ENCODE measurements at regions not wholly inside any gene's neighbourhood (a gene's known extent, or its start where the extent isn't known, plus 50 kb on each side); places are given as distances from the start of the nearest gene placed in this dataset.

- 75% methylated on average over 2 of the region's 2 CpGs; no CpG with 5 or more reads in 1 of the 2 experiments for WGBS, 2 experiments (ENCODE audit: extremely low coverage in 1 of 2, insufficient coverage in 1 of 2, insufficient read length in 1 of 2, insufficient replicate concordance in 2 of 2, low coverage in 1 of 2, low lambda C conversion rate in 2 of 2, missing lambda C conversion rate in 1 of 2)
- Histone ChIP-seq H2BK20ac (ENCODE audit: low read length) (no peak overlapping the region), H2BK15ac (ENCODE audit: low read length) (no peak overlapping the region), H3K79me2 (ENCODE audit: control insufficient read depth in 1 of 2, insufficient read depth in 2 of 2, low read length in 2 of 2) (no peaks in the 10 kb centered on the region), H3K9me3 (ENCODE audit: insufficient read depth in 2 of 2, low read depth in 1 of 2, low read length in 1 of 2) (no peaks in the 10 kb centered on the region), H2BK120ac (replicated peaks; ENCODE audit: low read depth, low read length) (no peak overlapping the region), H2BK5ac (ENCODE audit: low read depth, low read length) (no peak overlapping the region), H4K91ac (replicated peaks; ENCODE audit: insufficient read length, low read length) (no peak overlapping the region), H3K27ac (ENCODE audit: low read depth, low read length) (no peak overlapping the region), H3K56ac (replicated peaks; ENCODE audit: insufficient read length, low read depth, low read length) (no peak overlapping the region), H4K20me1 (replicated peaks in 1 of 2; ENCODE audit: control insufficient read depth in 1 of 2, insufficient read depth in 2 of 2, low read length in 2 of 2) (no peaks in the 10 kb centered on the region), H3K4me2 (ENCODE audit: insufficient read depth in 1 of 2, low read depth in 2 of 2, low read length in 2 of 2) (no peak overlapping the region), H4K5ac (ENCODE audit: insufficient read length, low read depth, low read length) (no peak overlapping the region), H3K79me1 (ENCODE audit: low read depth, low read length) (no peaks in the 10 kb centered on the region), H3K14ac (ENCODE audit: insufficient read length) (no peak overlapping the region), H3K18ac (ENCODE audit: extremely low read depth, low read length) (no peak overlapping the region), H3K23ac (ENCODE audit: insufficient read length) (no peak overlapping the region), H2BK12ac (ENCODE audit: low read depth, low read length) (no peak overlapping the region), H3K23me2 (ENCODE audit: low read depth, low read length) (no peaks in the 10 kb centered on the region), H3K9ac (replicated peaks in 1 of 4; ENCODE audit: extremely low read depth in 1 of 4, low read depth in 3 of 4, low read length in 3 of 4) (no peak overlapping the region), H2AFZ (ENCODE audit: low read length) (no peak overlapping the region), H3K36me3 (ENCODE audit: control insufficient read depth in 2 of 4, insufficient read depth in 4 of 4, low read length in 3 of 4) (no peaks in the 10 kb centered on the region; a peak in 1 of 8 replicates), H3K4me1 (replicated peaks in 1 of 4; ENCODE audit: control insufficient read depth in 3 of 4, insufficient read depth in 4 of 4, low read length in 3 of 4) (no peaks in the 10 kb centered on the region), H3K27me3 (replicated peaks in 1 of 4; ENCODE audit: control insufficient read depth in 3 of 4, extremely low read depth in 1 of 4, insufficient read depth in 3 of 4, low read length in 3 of 4) (no peaks in the 10 kb centered on the region), H3K4me3 (ENCODE audit: extremely low read depth in 1 of 4, insufficient read depth in 2 of 4, low read depth in 3 of 4, low read length in 4 of 4) (no peak overlapping the region), H2AK5ac (ENCODE audit: low read depth, low read length) (no peak overlapping the region), H3K4ac (replicated peaks; ENCODE audit: insufficient read length, low read depth, low read length) (no peak overlapping the region), H4K8ac (ENCODE audit: extremely low read depth, insufficient read depth, low read length) (no peak overlapping the region)
- CTCF ChIA-PET (ENCODE audit: partially characterized antibody), result interaction anchor here (1.1 kb wide), 1 partner anchor 15 kb away, joined by 3 read pairs; no protein-coding TSS in a partner anchor
- TF ChIP-seq SIRT6 (IDR thresholded peaks at IDR 0.05; ENCODE audit: low read length) (no peak), RAD21 (IDR thresholded peaks at IDR 0.05 in 1 of 2, conservative IDR thresholded peaks at IDR 0.05 in 1 of 2; ENCODE audit: low read depth in 2 of 2, low read length in 2 of 2) (no peak), SIN3A (conservative IDR thresholded peaks at IDR 0.05 in 1 of 2, IDR thresholded peaks at IDR 0.05 in 1 of 2; ENCODE audit: low read depth in 1 of 2, low read length in 2 of 2) (no peak), CBX5 (IDR thresholded peaks at IDR 0.05; ENCODE audit: low read depth, low read length) (no peak), KDM5A (IDR thresholded peaks at IDR 0.05; ENCODE audit: low read length) (no peak), SP4 (IDR thresholded peaks at IDR 0.05; ENCODE audit: low read length) (no peak), KDM4A (IDR thresholded peaks at IDR 0.05; ENCODE audit: low read depth, low read length, severe bottlenecking) (no peak), CHD1 (IDR thresholded peaks at IDR 0.05; ENCODE audit: low read depth, low read length) (no peak), HDAC6 (IDR thresholded peaks at IDR 0.05; ENCODE audit: low read depth, low read length) (no peak), SP1 (IDR thresholded peaks at IDR 0.05; ENCODE audit: low read depth, low read length) (no peak), EZH2 (IDR thresholded peaks at IDR 0.05; ENCODE audit: low read depth, low read length, severe bottlenecking) (no peak)
- POLR2A ChIA-PET (ENCODE audit: partially characterized antibody), result no interaction called here
- FAIRE-seq (no peak), DNase-seq (ENCODE audit: low read depth in 1 of 2, low spot score in 2 of 2) (no peak)
Observed at GRCh38 chr11:122399375-122399774, 256.1 kb upstream of the UBASH3B start.

Measured in H1 (cell line).